ENCODE measurements at regions not wholly inside any gene's neighbourhood (a gene's known extent, or its start where the extent isn't known, plus 50 kb on each side); places are given as distances from the start of the nearest gene placed in this dataset.
"Not testable (repeated sequence)": the region's sequence is repeated elsewhere in the genome, so short reads cannot be mapped to it uniquely, and the experiment has no call there.

- DNase-seq (ENCODE audit: low spot score), result no peak
Measured at GRCh38 chr15:63434576-63435186, 53.0 kb upstream of the CA12 start.

- DNase-seq (ENCODE audit: low spot score), result no peak
Measured at GRCh38 chr15:63435204-63435820, 53.7 kb upstream of the CA12 start.

- DNase-seq (ENCODE audit: low spot score), result no peak
Measured at GRCh38 chr15:63436341-63436740, 54.7 kb upstream of the CA12 start.

DNA sequence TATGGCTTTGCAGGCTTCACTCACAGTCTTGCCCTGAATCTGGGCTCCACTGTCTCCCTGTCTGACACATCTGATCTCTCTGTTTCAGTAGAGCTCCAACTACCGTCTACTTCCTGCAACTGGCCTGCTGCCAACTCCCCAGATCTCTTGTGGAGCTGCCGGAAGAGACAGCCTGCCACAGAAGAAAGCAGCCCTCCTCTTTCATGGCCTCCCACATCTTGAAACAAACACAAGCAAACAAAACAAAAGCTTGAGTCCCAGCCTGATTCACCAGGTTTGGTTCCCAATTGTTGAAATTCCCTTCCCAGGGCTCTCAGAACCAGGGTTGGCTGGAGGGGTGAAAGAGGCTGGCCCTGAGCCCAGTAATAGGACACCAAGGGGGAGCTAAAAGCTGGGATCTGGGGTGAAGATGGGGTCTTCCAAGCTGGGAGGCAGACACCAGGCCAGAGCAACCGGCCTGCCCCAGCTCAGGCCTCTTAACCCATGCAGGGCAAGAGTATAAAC, 55.3 kb upstream of the CA12 start:
- peak; percentile 52 for DNase-seq (ENCODE audit: low spot score)

DNA sequence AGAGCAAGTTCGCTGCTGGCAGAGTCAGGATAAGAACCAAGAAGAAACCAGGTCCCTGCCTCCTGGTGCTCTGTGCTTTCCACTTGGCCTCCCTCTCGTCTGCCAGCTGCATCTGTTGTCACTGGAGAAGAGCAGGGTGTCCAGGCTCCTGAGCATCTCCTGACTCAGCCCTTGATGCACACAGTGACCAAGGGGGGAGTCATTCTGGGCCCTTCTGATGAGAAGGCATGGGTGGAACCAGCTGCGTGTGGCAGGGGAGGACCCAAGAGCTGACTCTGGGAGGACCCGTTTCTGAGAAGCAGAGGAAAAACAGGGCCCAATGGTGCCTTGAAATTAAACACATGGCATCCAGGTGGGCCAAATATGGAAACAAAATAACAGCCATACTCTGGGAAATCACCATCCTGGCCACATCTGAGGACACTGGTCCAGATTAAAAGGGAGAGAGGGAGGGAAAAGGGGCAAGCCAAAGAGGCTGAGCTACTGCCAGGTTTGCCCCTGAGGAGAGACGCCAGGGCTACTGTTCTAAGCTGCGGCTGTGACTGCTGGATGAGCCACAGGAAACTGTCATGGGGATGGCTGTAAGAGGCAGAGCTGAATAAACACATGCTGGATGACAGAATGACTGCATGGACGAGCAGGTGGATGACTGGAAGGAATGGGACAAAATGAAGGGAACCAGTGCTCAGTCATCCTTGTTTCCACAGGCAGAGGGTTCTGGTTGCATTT, 58.1 kb upstream of the CA12 start:
- no peak for DNase-seq (ENCODE audit: low spot score)

DNA sequence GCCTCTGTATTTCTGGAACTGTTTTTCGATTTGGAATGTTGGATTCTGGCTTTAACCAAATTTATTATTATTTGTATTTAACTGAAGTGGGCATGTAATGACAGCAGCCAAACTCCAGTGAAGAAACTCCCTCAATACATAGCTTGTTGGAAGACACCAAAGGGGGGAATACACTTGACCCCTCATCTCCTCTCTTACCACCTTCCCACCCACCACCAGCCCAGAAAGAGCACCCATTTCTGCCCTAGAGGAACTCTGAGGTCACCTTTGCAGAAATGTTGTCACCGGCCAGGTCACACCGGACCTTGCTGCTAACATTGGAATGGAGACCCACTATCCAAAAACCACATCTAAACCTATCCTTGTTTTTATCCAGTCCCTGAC, 58.6 kb upstream of the CA12 start:
- DNase-seq (ENCODE audit: low spot score), result no peak

GRCh38 chr15:63440756-63441155, 59.1 kb upstream of the CA12 start:
- DNase-seq (ENCODE audit: low spot score), result no peak

DNA sequence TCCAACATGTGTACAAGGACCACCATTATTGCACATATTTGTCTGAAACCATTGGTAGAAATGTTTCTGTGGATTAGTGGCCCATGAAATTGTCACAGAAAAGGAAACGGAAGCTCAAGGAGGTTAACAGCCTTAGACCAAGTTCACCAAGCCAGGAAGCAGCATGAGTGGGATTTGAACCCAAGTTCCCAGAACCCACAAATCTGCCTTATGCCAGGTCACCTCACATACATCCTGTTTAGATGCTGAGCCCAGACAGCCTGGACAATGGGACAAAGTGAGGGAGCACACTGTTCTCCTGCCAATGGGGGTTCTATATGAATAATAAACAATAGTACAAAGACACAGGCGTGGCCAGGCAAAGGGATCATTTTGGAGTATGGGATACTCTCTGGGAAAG, 59.6 kb upstream of the CA12 start:
- DNase-seq (ENCODE audit: low spot score), result no peak

- no peak for DNase-seq (ENCODE audit: low spot score)
Measured at GRCh38 chr15:63442080-63442479, 60.4 kb upstream of the CA12 start.

DNA sequence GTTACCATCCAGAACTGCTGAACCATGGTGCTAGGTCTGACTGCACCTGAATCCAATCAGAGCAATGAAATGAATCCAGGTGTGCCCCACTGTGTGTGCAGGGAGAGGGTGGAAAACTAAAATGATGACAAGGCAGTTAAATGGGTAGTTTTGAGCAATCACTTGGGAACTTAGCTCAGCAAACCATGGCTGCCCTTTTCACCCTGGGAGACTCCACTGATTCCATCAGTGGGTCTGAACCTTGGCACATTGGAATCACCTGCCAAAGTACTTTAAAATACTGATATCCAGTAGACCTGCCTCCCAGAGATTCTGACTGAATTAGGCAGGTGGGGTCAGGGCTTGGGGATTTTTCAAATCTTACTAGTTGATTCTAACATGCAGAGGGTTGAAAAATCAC, 59.8 kb upstream of the USP3 start:
- no peak for DNase-seq (ENCODE audit: low spot score)

DNA sequence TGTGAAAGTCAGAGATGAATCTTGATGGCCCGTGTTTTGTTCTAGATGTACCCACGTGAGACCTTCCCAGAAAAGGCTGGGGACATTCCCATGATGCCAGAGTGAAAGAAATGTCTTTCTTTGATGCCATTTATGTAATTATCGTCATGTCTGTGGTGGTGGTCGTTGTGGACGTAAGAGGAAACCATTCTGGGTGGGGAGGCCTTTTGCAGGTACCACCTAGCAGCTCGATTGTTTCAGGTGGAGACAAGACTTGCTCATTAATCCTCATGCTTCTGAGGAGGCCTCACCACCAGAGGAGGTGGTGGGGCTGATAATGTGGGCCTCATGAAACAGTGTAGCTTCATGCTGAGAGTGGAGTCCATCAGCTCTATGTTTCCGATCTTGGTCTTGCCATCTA, 58.1 kb upstream of the USP3 start:
- no peak for DNase-seq (ENCODE audit: low spot score)

GRCh38 chr15:63447017-63447676, 57.2 kb upstream of the USP3 start:
- no peak for DNase-seq (ENCODE audit: low spot score)

DNA sequence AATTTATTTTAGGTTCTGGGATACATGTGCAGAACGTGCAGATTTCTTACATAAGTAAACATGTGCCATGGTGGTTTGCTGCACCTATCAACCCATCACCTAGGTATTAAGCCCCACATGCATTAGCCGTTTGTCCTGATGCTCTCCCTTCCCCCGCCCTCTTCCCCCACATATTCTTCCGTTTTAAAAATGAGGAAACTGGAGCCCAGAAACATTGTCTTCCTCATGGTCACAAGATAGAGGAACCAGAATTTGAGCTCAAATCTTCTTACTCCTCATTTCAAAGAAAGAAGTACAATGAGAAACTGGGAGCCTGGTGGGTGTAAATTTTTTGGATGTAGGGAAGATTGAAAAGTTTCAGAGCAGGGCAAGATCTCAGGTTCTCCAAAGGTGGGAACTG, 56.1 kb upstream of the USP3 start:
- no peak for DNase-seq (ENCODE audit: low spot score)

- DNase-seq (ENCODE audit: low spot score), result not testable (repeated sequence)
Measured at GRCh38 chr15:63448872-63449555, 55.4 kb upstream of the USP3 start.

- no peak for DNase-seq (ENCODE audit: low spot score)
Measured at GRCh38 chr15:63449731-63450130, 54.7 kb upstream of the USP3 start.

GRCh38 chr15:63450884-63451225, 53.5 kb upstream of the USP3 start:
- no peak for DNase-seq (ENCODE audit: low spot score)

GRCh38 chr15:63451671-63452315, 52.6 kb upstream of the USP3 start:
- DNase-seq (ENCODE audit: low spot score), result no peak

GRCh38 chr15:63452552-63453136, 51.7 kb upstream of the USP3 start:
- DNase-seq (ENCODE audit: low spot score), result no peak

GRCh38 chr15:63453186-63453905, 51.0 kb upstream of the USP3 start:
- DNase-seq (ENCODE audit: low spot score), result no peak

- DNase-seq (ENCODE audit: low spot score), result no peak
Measured at GRCh38 chr15:63454503-63455211, 49.7 kb upstream of the USP3 start.
